ENCODE measurements at regions not wholly inside any gene's neighbourhood (a gene's known extent, or its start where the extent isn't known, plus 50 kb on each side); places are given as distances from the start of the nearest gene placed in this dataset.

DNA sequence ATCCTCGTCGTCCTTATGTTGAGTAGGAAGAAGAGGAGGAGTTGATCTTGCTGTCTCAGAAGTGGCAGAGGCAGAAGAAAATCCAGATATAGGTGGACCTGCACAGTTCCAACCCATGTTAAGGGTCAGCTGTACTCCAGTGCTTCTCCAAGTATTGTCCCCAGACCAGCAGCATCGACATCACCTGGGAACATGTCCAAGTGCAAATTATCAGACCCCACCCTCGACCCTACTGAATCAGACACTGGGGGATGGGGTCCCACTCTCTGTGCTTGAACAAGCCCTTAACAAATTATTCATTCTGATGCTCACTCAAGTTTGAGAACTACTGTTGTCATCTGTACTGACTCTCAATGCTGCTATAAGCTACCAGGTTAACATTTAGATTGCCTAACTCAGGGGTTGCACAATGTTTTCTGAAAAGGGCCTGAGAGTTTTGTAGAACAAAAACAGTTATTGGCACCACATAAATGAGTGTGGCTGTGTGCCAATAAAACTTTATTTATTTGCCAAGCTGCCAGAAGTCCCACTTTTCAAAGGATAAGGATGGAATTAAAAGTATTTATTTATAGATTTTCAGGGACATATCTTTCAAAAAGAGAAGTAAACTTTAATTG lies 226.7 kb upstream of the IPO5 start:
- no peaks in the 10 kb centered on the region for H3K27me3 ChIP-seq (replicated peaks; ENCODE audit: insufficient read depth)
- H3K9me3 ChIP-seq, result no peaks in the 10 kb centered on the region
- H3K4me3 ChIP-seq, result no peak overlapping the region
- no peak overlapping the region for H3K27ac ChIP-seq
- H3K36me3 ChIP-seq, result no peaks in the 10 kb centered on the region
- no peak for ATAC-seq (ENCODE audit: insufficient number of reproducible peaks, low FRiP score, low read depth)
- TF ChIP-seq, protein P1, sequence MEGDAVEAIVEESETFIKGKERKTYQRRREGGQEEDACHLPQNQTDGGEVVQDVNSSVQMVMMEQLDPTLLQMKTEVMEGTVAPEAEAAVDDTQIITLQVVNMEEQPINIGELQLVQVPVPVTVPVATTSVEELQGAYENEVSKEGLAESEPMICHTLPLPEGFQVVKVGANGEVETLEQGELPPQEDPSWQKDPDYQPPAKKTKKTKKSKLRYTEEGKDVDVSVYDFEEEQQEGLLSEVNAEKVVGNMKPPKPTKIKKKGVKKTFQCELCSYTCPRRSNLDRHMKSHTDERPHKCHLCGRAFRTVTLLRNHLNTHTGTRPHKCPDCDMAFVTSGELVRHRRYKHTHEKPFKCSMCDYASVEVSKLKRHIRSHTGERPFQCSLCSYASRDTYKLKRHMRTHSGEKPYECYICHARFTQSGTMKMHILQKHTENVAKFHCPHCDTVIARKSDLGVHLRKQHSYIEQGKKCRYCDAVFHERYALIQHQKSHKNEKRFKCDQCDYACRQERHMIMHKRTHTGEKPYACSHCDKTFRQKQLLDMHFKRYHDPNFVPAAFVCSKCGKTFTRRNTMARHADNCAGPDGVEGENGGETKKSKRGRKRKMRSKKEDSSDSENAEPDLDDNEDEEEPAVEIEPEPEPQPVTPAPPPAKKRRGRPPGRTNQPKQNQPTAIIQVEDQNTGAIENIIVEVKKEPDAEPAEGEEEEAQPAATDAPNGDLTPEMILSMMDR (IDR thresholded peaks at IDR 0.05), result no peak
- peaks cover 0 to 43% of the 10 kb centered on the region in 2 donors for H3K4me1 ChIP-seq (ENCODE audit: control insufficient read depth in 1 of 2, low read depth in 2 of 2)
- DNase-seq (ENCODE audit: low spot score), result no peak

DNA sequence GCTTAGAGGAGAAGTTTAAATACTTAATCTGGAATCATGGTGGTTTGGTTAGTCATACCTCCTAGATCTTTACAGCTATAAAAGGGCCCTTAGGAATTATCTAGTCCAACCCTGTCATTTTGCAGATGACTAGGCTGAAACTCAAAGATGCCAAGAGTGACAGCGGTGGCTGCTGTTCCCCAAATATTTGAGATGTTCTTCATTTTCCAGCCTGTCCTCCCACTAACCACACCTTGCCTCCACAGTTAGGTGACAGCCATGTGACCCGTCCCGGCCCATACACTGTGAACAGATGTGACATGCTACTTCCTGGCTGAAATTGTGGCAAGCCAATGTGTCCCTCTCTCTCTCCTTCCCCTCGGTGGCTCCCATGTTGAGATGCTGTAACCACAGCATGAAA lies 225.5 kb upstream of the IPO5 start:
- Histone ChIP-seq H3K36me3 (no peaks in the 10 kb centered on the region), H3K4me1 (ENCODE audit: control insufficient read depth in 1 of 2, low read depth in 2 of 2) (peaks cover 0 to 43% of the 10 kb centered on the region in 2 donors), H3K27me3 (replicated peaks; ENCODE audit: insufficient read depth) (no peaks in the 10 kb centered on the region), H3K27ac (no peak overlapping the region), H3K9me3 (no peaks in the 10 kb centered on the region), H3K4me3 (no peak overlapping the region)
- TF ChIP-seq, protein P1 (IDR thresholded peaks at IDR 0.05), result no peak
- ATAC-seq (ENCODE audit: insufficient number of reproducible peaks, low FRiP score, low read depth) (no peak), DNase-seq (ENCODE audit: low spot score) (no peak)

DNA sequence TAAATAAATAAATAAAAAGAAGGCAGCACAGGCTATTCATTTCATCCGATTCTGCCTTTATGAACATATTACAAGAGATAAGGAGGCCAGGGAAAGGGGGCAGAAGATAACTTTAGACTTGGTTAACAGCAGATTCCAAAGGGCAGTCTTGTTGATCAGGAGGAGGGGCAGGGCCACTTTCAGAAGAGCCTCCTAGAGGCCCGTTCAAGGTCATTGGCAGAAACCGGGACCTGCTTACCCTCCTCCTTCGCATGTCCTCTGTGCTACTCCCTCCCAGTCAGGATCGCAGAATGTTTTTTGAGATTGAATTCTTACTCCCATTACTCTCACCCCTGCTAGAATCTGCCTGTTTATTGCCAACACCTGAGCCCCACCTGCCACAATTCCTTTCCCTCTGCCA lies 217.0 kb upstream of the IPO5 start:
- Histone ChIP-seq H3K4me3 (no peak overlapping the region), H3K36me3 (no peaks in the 10 kb centered on the region), H3K27me3 (replicated peaks; ENCODE audit: insufficient read depth) (no peaks in the 10 kb centered on the region), H3K4me1 (ENCODE audit: control insufficient read depth in 1 of 2, low read depth in 2 of 2) (no peaks in the 10 kb centered on the region), H3K9me3 (no peaks in the 10 kb centered on the region), H3K27ac (no peak overlapping the region)
- TF ChIP-seq, protein P1 (IDR thresholded peaks at IDR 0.05), result no peak
- no peak for DNase-seq (ENCODE audit: low spot score)
- ATAC-seq (ENCODE audit: insufficient number of reproducible peaks, low FRiP score, low read depth), result no peak

DNA sequence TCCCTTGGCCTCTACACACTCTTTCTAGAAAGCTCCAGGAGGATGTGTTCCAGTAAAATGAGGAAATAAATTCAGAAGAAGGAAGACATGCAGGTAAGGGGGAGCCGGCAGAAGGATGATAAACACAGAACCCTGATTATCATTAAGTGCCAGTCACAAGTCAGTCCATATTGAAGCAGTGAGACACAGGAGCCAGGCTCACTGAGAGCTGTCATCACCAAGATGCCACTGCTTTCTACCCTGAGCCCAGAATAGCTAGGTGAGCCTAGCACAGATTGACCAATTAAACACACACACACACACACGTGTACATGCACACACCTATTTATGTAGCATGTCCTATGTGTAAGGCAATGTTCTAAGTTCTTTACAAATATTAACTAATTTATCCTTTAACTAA lies 211.4 kb upstream of the IPO5 start:
- no peaks in the 10 kb centered on the region for H3K9me3 ChIP-seq
- H3K4me3 ChIP-seq, result no peak overlapping the region
- H3K27ac ChIP-seq, result no peak overlapping the region
- H3K27me3 ChIP-seq (replicated peaks; ENCODE audit: insufficient read depth), result no peaks in the 10 kb centered on the region
- DNase-seq (ENCODE audit: low spot score), result no peak
- ATAC-seq (ENCODE audit: insufficient number of reproducible peaks, low FRiP score, low read depth), result no peak
- peaks cover 0 to 15% of the 10 kb centered on the region in 2 donors for H3K4me1 ChIP-seq (ENCODE audit: control insufficient read depth in 1 of 2, low read depth in 2 of 2)
- H3K36me3 ChIP-seq, result no peaks in the 10 kb centered on the region
- TF ChIP-seq, protein P1 (IDR thresholded peaks at IDR 0.05), result no peak

DNA sequence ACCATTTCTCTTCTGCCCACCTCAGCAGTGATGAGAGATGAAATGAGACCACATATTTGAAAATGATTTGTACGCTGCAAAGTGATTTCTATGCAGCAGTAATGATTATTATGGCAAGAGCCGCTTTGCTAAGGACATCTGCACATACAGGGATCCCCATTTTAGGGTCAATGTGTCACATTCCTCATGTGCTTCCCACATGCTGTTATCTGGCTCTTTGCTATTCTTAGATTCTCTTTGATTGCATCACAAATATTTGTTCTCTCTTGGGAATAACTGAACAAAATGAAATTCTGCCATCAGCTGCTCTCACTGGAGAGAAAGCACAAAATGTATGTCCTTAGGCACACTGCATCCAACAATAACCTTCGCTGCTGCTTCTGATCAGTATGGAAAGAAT lies 209.5 kb upstream of the IPO5 start:
- no peaks in the 10 kb centered on the region for H3K27me3 ChIP-seq (replicated peaks; ENCODE audit: insufficient read depth)
- H3K4me1 ChIP-seq (ENCODE audit: control insufficient read depth in 1 of 2, low read depth in 2 of 2), result peaks cover 0 to 15% of the 10 kb centered on the region in 2 donors
- TF ChIP-seq, protein P1 (IDR thresholded peaks at IDR 0.05), result no peak
- no peaks in the 10 kb centered on the region for H3K36me3 ChIP-seq
- no peaks in the 10 kb centered on the region for H3K9me3 ChIP-seq
- H3K27ac ChIP-seq, result no peak overlapping the region
- no peak overlapping the region for H3K4me3 ChIP-seq
- DNase-seq (ENCODE audit: low spot score) (no peak), ATAC-seq (ENCODE audit: insufficient number of reproducible peaks, low FRiP score, low read depth) (no peak)

Measured in thoracic aorta (tissue), 2 donors.